ENCODE measurements at regions not wholly inside any gene's neighbourhood (a gene's known extent, or its start where the extent isn't known, plus 50 kb on each side); places are given as distances from the start of the nearest gene placed in this dataset.
"Not testable (repeated sequence)": the region's sequence is repeated elsewhere in the genome, so short reads cannot be mapped to it uniquely, and the experiment has no call there.

GRCh38 chr10:9149134-9149533, 1094.6 kb downstream of the GATA3 start:
- DNase-seq (ENCODE audit: low read depth) = no peak
- no peak overlapping the region for H3K4me3 ChIP-seq (ENCODE audit: low read length)
- no peak for TF ChIP-seq CTCF (conservative IDR thresholded peaks at IDR 0.05; ENCODE audit: low read length)

- DNase-seq (ENCODE audit: low read depth); H3K4me3 ChIP-seq (ENCODE audit: low read length): not testable (repeated sequence)
These were observed 1098.6 kb downstream of the GATA3 start for GRCh38 chr10:9153057-9153456.

- TF ChIP-seq CTCF (conservative IDR thresholded peaks at IDR 0.05; ENCODE audit: low read length) = no peak
- DNase-seq (ENCODE audit: low read depth) = no peak
- H3K4me3 ChIP-seq (ENCODE audit: low read length) = no peak overlapping the region
These were observed 1103.2 kb downstream of the GATA3 start for GRCh38 chr10:9157656-9158055.

- H3K4me3 ChIP-seq (ENCODE audit: low read length) = no peak overlapping the region
- no peak for DNase-seq (ENCODE audit: low read depth)
- no peak for TF ChIP-seq CTCF (conservative IDR thresholded peaks at IDR 0.05; ENCODE audit: low read length)
These were observed 1104.2 kb downstream of the GATA3 start for GRCh38 chr10:9158675-9159074.

- H3K4me3 ChIP-seq (ENCODE audit: low read length) = no peak overlapping the region
- DNase-seq (ENCODE audit: low read depth) = no peak
- TF ChIP-seq CTCF (conservative IDR thresholded peaks at IDR 0.05; ENCODE audit: low read length) = no peak
These were observed 1105.8 kb downstream of the GATA3 start for GRCh38 chr10:9160275-9160674.

- TF ChIP-seq CTCF (conservative IDR thresholded peaks at IDR 0.05; ENCODE audit: low read length) = no peak
- H3K4me3 ChIP-seq (ENCODE audit: low read length) = no peak overlapping the region
- DNase-seq (ENCODE audit: low read depth) = no peak
These were observed 1109.2 kb downstream of the GATA3 start for GRCh38 chr10:9163699-9164098.

GRCh38 chr10:9166770-9167169, 1112.3 kb downstream of the GATA3 start:
- no peak overlapping the region for H3K4me3 ChIP-seq (ENCODE audit: low read length)
- DNase-seq (ENCODE audit: low read depth) = no peak
- TF ChIP-seq CTCF (conservative IDR thresholded peaks at IDR 0.05; ENCODE audit: low read length) = no peak

GRCh38 chr10:9172276-9172675, 1117.8 kb downstream of the GATA3 start:
- TF ChIP-seq CTCF (conservative IDR thresholded peaks at IDR 0.05; ENCODE audit: low read length) = no peak
- no peak overlapping the region for H3K4me3 ChIP-seq (ENCODE audit: low read length)

More at GRCh38 chr10:9172276-9172675, 1117.8 kb downstream of the GATA3 start:
- no peak for DNase-seq (ENCODE audit: low read depth)

All from AG10803 (cell line).